Epithelial cell of esophagus (primary cell): ENCODE measurements at regions not wholly inside any gene's neighbourhood (a gene's known extent, or its start where the extent isn't known, plus 50 kb on each side); places are given as distances from the start of the nearest gene placed in this dataset.
"Not testable (repeated sequence)": the region's sequence is repeated elsewhere in the genome, so short reads cannot be mapped to it uniquely, and the experiment has no call there.

Experiments
- DNase-seq: peaks from one replicate; pipeline ENCODE4 v3.0.0; 2010; ENCODE audit warnings: low read depth
- H3K4me3 ChIP-seq: 2 replicates; pipeline ENCODE4 v1.5.1; 2011; ENCODE audit warnings: mild to moderate bottlenecking, low read length, control low read depth
- TF ChIP-seq, protein P1 (sequence below): IDR thresholded peaks from 2 replicates; pipeline ENCODE4 v1.5.1; 2011; ENCODE audit warnings: low read depth, mild to moderate bottlenecking, low read length, control low read depth, inconsistent platforms; ENCODE audit not compliant: insufficient read depth; ENCODE audit errors: missing control alignments

DNA sequence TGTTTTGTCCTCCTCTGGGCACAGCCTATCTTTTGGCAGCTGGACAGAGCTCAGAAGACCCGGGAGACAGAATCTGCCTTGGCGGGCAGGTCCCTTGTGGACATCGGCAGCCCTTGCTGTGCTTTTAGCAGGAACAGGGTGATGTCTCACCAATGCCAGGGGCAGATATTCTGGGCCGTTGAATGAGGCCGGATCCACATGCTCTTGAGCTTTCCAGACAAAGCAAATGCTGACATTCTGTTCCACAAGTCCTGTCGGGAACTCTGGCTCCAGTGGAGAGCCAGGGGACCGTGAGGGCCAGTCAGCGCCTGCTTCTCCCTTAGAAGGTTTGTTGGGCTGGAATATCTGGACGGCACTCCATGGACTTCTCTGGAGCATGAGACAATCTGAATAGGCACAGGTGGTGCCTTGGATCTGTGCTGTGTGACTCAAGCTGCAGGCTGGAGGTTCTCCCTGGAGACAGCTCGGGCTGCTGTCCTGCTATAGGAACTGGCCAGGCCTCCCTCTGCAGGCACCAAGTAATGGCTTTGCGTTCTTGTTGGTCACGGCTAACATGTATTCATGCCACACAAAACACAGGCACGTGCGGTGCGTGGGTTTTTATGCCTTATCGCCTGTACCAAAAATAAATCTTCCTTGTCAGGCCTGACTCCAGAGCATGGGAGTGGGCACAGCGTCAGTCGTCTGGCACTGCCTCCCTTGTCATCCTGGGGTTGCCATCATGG lies 80.3 kb downstream of the GADD45G start:
- TF ChIP-seq, protein P1, sequence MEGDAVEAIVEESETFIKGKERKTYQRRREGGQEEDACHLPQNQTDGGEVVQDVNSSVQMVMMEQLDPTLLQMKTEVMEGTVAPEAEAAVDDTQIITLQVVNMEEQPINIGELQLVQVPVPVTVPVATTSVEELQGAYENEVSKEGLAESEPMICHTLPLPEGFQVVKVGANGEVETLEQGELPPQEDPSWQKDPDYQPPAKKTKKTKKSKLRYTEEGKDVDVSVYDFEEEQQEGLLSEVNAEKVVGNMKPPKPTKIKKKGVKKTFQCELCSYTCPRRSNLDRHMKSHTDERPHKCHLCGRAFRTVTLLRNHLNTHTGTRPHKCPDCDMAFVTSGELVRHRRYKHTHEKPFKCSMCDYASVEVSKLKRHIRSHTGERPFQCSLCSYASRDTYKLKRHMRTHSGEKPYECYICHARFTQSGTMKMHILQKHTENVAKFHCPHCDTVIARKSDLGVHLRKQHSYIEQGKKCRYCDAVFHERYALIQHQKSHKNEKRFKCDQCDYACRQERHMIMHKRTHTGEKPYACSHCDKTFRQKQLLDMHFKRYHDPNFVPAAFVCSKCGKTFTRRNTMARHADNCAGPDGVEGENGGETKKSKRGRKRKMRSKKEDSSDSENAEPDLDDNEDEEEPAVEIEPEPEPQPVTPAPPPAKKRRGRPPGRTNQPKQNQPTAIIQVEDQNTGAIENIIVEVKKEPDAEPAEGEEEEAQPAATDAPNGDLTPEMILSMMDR = no peak
- H3K4me3 ChIP-seq = no peak overlapping the region
- DNase-seq = no peak

DNA sequence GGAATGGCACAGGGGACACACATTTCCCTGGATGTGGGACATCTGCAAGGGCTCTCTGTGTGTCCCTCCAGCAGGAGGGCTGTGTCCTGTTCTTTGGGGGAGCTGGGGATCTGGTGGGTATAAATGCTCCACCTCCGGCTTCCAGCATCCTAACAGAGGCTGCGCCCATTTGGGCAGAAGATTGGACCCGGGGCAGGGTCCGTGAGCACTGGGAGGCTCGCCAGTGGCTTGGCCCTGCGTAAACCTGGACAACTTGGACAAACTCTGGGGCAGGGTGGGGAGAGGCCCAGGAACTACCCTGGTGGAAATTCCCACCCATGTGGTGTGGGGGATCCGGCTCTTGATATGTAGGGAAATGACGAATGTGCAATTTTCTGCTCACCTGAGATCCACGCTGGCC lies 80.9 kb downstream of the GADD45G start:
- DNase-seq = no peak
- no peak overlapping the region for H3K4me3 ChIP-seq
- TF ChIP-seq, protein P1 = no peak

DNA sequence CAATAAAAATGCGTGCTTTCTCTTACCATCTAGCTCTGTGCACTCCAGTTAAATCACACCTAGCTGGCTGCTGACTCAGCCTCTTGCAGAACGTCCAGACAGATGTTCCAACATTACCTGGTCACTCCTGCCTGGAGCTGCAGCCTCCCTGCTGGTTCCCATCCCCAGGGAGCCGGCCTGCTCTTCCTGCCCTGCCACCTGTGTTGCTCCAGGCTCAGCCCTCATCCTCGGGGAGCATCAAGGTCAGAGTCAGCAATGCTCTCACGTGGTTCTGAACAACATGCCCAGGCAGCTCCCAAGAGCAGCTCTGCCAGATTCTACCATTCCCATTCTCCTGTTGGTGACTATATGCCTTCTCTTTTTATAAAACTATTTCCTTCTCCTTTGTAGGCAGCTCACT lies 81.3 kb downstream of the GADD45G start:
- H3K4me3 ChIP-seq = no peak overlapping the region
- peak; percentile 97 for DNase-seq
- TF ChIP-seq, protein P1 = no peak

DNA sequence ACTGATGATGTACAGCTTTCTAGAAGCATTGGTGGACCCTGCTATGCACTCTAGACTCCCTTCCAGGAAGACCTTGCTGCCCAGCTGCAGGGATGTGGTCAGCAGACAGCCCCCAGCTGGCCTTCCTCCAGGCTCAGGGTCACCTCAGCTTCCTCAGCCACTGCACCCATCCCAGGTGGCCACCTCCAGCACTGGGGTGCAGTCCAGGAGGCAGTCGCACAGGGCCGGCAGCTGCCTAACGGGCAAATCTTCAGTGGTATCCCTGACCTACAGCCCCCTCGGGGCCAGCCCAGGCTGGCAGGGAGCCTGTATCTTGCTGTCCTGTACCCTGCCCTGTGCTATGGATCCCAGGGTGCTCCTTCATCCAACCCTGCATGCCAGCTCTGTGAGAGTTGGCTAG lies 81.8 kb downstream of the GADD45G start:
- TF ChIP-seq, protein P1 = no peak
- H3K4me3 ChIP-seq = no peak overlapping the region
- DNase-seq = no peak

DNA sequence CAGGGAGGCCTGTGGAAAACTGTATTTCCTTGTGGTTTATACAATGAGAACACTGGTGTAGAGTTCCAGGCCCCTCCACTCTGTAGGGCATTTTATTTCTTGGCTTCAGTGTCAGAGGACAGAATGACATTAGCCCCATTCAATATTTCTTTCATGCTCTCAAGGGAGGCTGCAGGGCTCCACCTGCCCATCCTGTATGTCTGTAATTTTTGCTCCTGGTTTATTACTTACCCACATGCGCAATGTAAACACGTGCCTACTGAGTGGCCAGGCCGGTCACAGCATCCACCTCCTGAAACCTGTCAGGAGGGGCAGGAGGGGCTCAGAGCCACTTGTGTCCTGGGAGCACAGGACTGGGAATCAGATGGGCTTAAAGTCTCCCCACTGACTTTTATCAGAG lies 82.4 kb downstream of the GADD45G start:
- no peak for DNase-seq
- TF ChIP-seq, protein P1 = no peak
- H3K4me3 ChIP-seq = no peak overlapping the region

DNA sequence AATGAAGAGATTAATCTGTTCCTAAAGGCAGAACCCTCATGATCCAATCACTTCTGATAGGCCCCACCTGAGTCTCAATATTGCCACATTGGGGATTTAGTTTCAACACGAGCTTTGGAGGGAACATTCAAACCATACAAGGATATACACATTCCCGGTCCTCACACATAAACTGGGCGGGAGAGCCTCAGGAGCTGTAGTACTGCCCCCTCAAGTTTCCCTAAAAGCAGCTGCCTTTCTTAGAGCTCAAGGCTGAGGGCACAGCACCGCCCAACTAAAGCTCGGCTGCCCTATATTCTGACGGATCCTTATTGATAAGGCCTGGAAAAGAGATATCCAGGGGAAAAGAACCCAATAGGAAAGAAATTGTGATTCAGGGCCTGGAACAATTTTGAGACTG lies 83.0 kb downstream of the GADD45G start:
- DNase-seq = no peak
- TF ChIP-seq, protein P1 = no peak

DNA sequence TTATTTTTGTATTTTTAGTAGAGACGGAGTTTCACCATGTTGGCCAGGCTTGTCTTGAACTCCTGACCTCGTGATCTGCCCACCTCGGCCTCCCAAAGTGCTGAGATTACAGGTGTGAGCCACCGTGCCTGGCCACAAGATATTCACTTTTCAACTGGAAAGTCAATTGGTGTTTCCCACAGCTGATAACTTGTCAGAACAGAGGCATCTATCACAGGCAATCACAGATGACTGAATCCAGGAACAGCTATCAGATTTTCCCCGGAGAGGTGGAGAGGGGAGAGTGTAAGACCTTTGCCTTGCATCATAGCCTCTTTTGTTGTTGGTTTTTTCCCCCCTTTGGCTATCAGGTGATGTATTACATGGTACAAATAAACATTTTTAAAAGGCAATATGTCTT lies 84.5 kb downstream of the GADD45G start:
- not testable (repeated sequence) for H3K4me3 ChIP-seq, DNase-seq

More for the DNA sequence above, 83.0 kb downstream of the GADD45G start:
- no peak overlapping the region for H3K4me3 ChIP-seq
